Jurkat, Clone E6-1 (cell line): ENCODE measurements at regions not wholly inside any gene's neighbourhood (a gene's known extent, or its start where the extent isn't known, plus 50 kb on each side); places are given as distances from the start of the nearest gene placed in this dataset.

Experiments
- DNase-seq: peaks from one replicate; pipeline ENCODE4 v3.0.0-alpha.2; 2011; ENCODE audit warnings: low read depth, low spot score
- H3K4me3 ChIP-seq: 2 replicates; pipeline ENCODE4 v1.5.1; 2011; ENCODE audit warnings: mild to moderate bottlenecking, low read length, control low read depth, moderate library complexity

DNA sequence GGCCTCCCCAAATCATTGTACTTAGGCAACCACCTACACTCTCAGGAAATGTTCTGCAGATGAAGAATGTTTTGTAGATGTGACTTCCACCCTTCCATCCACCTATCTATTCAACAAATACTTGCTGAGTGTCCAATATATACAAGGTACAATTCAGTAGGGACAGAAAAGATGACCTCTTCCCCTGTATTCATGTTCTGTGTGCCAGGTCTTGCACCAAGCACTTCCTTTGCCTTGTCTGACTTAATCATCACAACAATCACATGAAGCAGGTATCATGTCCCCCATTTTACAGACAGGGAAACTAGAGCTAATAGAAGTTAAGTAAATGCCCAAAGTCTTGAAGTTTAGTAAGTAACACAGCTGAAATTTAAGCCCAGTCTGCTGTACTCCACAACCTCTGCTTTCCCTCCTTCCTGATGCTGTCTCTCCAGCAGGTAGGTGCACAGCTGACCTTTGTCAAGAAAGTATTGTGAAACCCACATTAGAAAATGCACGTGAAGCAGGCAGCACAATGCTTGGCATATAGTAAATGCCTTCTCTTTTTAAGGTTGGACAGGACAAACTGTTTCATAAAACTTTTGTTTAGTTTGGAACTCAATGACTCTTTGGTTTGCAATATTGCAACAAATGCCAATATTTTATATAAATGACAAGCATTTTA, 296.5 kb downstream of the DEPDC1B start:
- DNase-seq, result no peak
- no peak overlapping the region for H3K4me3 ChIP-seq

DNA sequence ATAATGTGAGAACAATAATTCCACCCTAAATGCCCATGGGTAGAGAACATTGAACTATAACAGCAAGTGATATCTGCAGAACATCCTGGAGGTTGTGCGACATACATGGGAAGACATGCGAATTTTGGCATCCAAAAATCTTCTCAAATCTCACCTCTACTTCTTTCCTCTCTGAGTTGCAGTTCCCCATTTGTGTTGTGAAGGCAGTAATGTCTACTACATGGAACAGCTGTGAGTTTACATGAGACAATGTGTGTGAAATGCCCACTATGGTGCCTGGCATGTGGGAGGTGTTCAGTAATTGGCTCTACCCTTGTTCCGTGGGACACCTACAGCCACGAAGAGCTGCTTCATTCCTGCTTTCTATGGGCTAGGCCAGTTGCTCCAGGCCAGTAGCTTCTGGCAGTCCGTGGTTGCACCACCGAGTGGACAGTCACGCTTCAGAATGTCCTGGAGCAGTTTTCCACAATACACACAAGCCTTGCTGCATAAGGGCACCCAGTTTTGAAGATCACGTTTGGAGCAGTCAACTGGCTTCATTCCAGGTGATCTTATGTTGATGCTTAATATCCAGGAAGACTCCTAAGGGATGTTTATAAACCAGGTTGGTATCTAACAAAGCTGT, 297.7 kb downstream of the DEPDC1B start:
- H3K4me3 ChIP-seq, result no peak overlapping the region
- no peak for DNase-seq

DNA sequence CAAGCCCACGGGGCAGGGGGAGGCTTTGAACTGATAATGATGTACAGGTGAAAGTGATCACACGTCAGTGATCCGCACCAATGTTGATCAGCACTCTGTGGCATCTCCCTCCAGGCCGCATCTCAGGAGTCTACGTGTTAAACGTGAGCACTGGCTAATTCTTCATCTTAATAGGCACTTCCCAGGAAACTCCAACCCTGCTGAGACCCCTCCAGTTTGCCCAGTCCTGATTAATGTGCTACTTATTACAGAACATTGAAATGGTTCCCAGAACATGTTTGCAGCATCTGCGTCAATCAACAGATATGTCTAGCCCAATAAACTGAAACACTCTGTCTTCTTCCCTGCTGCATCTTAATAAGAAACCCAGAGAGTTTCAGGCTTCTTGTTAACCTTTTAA, 298.4 kb downstream of the DEPDC1B start:
- H3K4me3 ChIP-seq, result no peak overlapping the region
- no peak for DNase-seq

- DNase-seq, result no peak
- no peak overlapping the region for H3K4me3 ChIP-seq
Measured at GRCh38 chr5:60399507-60399906, 300.5 kb downstream of the DEPDC1B start.

DNA sequence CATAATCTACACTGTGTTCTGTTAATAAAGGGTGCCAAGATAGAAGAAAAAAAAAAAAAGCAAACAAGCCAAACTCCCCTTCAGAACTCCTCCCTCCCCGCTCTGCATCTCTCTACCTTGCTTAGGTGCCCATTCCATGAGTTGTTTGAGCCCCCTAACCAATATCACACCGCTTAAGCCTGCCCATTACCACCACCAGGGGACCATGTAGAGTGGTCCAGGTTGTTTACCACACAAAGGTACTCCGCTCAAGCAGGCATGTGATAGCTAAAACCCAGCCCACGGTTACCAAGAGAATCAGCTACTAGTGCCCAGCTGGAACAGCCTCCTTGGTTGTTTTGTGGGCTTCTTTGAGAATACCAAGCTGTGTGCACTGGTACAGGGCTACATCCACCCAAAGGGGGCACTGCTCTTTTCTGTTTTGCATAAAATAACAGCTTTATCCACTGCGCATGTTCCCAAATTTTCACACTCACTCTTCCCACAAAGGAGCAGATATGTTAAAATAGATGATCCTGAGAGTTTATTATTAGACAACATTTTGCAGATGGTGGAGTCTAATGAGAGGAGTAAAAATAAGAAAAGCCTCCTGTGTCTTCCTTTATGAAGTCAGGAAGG, 304.1 kb downstream of the DEPDC1B start:
- H3K4me3 ChIP-seq, result no peak overlapping the region
- DNase-seq, result no peak

DNA sequence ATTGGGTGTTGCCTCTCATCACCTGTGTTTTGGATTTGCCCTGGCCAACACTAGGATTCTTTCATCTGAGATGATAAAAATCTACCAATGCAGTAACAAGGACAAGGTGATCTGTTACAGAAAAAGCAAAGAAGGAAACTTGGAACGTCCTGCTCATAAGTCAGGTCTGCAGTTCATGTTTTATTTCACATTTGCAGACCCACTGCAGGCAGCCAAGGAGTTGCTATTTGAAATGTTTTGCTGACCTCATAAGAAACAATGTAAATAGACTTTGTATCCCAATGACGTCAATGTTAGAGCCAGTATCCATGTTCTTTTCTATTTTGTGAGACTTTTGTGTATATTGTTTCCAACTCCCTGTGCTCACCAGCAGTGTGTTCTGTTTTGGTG, 312.9 kb downstream of the DEPDC1B start:
- H3K4me3 ChIP-seq, result no peak overlapping the region
- no peak for DNase-seq

DNA sequence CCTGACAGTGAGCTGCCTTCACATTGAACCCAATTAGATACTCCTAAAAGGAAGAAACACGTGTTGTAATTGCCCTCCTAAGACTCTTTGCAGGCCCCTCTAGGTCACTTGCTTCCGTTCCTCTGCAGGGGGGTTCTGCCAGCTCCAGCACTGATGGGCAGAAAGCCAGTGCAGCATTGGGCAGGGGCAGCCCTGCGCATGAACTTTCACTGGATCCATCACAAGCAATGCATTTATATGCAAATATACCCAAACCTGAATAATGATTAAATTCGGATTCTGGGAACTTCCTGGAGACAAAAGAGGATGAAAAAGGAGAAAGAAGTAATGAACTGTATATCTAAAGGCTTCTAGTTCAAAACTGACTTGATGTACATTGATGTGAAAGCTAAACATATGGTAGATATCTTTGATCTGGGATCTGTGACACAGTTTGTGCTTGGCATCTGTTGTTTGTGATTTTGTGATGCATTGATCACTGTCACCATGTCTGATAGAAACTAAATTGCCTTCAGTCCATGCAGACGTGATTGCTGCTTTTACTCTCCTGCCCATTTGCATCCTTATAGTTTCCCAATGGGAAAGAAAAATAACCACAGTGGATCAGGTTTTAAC, 313.4 kb downstream of the DEPDC1B start:
- no peak for DNase-seq
- H3K4me3 ChIP-seq, result no peak overlapping the region

- DNase-seq, result peak; percentile 17
- H3K4me3 ChIP-seq, result no peak overlapping the region
Measured at GRCh38 chr5:60382716-60383115, 317.2 kb downstream of the DEPDC1B start.

- no peak overlapping the region for H3K4me3 ChIP-seq
- no peak for DNase-seq
Measured at GRCh38 chr5:60379907-60380306, 320.1 kb downstream of the DEPDC1B start.

- DNase-seq, result no peak
- no peak overlapping the region for H3K4me3 ChIP-seq
Measured at GRCh38 chr5:60377826-60378225, 322.1 kb downstream of the DEPDC1B start.

DNA sequence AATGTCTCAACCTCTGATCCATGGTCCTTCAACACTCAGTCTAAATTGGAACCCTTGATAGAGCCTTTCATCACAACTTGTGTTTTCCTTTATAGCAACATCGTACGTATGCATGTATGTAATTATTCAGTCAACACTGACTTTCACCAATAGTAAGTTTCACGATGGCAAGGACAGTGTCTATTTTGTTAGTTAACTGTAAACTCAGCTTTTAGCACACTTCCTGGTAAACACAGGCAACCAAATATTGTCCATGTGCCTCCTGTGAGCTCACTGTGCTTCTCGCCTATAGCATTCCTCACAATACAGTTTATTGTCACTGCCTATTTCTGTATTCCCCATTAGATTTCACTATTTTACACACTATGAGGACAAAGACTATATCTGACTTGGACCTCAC, 323.1 kb downstream of the DEPDC1B start:
- DNase-seq, result no peak
- H3K4me3 ChIP-seq, result no peak overlapping the region

DNA sequence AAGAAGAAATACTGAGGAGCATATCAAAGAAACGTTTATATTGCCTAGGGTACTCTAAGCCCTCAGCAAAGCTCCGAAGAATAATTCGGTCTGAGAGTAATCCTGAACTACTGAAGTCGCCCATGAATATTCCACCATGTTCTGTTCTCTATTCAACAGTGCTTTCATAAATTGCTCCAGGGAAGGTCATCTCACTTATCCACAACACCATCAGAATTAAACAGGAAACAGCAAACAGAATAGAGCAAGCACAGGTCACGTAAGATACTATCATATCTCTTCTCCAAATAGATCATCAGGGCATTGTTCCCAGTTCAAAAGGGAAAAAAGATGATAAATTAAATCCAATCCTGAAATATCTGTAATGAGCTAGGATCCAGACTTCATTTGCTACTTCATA, 325.6 kb downstream of the DEPDC1B start:
- no peak for DNase-seq

GRCh38 chr5:60372786-60373185, 327.2 kb downstream of the DEPDC1B start:
- no peak for DNase-seq
- no peak overlapping the region for H3K4me3 ChIP-seq

More for the DNA sequence above, 325.6 kb downstream of the DEPDC1B start:
- no peak overlapping the region for H3K4me3 ChIP-seq

GRCh38 chr5:60371065-60371464, 328.9 kb downstream of the DEPDC1B start:
- H3K4me3 ChIP-seq, result no peak overlapping the region
- no peak for DNase-seq

DNA sequence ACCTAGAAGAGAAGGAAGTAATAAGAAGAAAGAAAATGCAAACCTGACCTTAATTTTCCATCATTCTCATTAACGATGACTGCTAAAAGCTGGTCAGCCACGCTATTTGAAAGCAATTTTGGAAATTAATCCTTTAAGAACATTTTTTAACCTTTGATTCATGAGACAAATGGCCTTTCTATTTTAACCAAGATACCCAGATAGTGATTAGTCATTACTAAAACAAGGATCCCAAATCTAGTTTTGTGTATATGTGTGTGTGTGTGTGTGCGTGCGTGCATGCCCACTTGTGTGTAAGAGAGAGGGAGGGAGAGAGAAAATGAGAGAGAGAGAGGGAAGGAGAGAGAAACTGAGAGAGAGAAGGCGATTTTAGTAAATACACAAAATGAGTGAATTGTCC, 329.5 kb downstream of the DEPDC1B start:
- H3K4me3 ChIP-seq, result no peak overlapping the region
- no peak for DNase-seq

- no peak for DNase-seq
- no peak overlapping the region for H3K4me3 ChIP-seq
Measured at GRCh38 chr5:60369391-60369790, 330.6 kb downstream of the DEPDC1B start.

DNA sequence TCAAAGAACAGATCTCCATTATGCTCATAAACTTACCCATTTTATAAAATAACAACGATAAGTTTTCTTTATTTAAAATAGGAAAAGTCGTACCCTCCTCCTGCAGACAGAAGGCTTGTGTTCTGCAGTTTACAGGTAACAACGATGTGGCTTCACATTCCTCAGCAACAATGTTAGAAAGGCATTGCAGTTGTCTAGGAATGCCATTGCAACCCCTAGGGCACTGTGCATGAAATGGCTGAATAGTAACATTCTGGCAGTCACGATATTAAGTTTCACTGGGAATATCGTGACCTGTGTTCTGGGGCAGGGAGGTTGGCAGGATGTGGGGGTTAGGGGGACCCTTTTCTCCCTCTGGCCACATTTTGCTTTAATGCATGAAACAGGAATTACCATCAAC, 331.9 kb downstream of the DEPDC1B start:
- DNase-seq, result no peak

DNA sequence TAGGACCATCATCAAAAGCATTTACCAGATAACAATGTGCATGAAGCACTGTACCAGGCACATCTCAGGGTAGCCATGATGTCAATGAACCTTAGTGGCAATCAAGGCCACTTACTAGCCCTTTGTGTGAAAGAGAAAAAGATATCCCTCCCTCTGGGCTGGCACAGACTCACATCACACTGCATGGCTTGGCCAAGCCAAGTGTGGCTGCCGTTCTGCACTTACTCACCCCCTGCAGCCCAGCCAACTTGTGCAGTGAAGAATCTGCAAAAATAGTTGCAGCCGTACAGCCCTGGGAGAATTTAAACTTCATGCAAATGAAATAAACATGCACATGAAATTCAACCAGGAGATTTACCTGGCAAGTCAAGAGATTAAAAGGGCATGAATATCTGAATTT, 333.5 kb downstream of the DEPDC1B start:
- no peak for DNase-seq
- H3K4me3 ChIP-seq, result no peak overlapping the region

More for the DNA sequence above, 331.9 kb downstream of the DEPDC1B start:
- H3K4me3 ChIP-seq, result no peak overlapping the region

DNA sequence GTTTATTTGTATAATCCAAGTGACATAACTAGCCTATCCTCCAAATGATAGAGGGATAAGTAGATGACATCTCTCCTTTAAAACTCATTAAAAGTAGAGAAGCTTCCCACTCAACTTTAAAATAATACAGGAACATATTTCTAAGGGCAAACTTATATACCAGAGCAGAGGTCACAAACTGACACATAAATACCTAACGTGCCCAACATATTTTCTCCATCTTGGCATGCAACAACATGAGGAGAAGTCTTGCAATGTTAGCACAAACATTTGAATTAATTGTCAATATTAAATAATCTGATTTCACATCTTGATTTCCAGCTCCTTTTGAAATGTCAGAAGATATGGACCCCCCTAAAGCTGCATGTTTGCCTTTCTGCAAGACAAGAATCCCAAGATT, 335.0 kb downstream of the DEPDC1B start:
- no peak for DNase-seq
- H3K4me3 ChIP-seq, result no peak overlapping the region

DNA sequence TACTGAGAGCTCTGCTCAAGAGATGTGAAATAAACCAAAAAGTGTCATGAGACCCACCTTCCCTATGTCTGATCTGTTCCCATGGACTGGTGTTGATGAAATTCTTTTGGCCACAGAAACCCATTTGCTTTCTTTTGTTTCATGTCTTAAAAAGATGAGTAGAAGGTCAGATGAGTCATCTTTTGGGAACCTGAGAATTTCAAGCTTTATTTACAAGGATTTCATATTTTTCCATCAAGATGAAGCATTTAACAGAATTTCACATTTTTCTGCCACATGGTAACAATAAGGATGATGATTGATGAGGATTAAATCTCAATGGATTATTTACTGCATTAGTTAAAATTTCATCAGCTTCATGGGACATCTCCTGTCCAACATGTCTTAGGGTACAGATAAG, 337.8 kb downstream of the DEPDC1B start:
- DNase-seq, result no peak
- H3K4me3 ChIP-seq, result no peak overlapping the region
